ENCODE measurements at regions not wholly inside any gene's neighbourhood (a gene's known extent, or its start where the extent isn't known, plus 50 kb on each side); places are given as distances from the start of the nearest gene placed in this dataset.

DNA sequence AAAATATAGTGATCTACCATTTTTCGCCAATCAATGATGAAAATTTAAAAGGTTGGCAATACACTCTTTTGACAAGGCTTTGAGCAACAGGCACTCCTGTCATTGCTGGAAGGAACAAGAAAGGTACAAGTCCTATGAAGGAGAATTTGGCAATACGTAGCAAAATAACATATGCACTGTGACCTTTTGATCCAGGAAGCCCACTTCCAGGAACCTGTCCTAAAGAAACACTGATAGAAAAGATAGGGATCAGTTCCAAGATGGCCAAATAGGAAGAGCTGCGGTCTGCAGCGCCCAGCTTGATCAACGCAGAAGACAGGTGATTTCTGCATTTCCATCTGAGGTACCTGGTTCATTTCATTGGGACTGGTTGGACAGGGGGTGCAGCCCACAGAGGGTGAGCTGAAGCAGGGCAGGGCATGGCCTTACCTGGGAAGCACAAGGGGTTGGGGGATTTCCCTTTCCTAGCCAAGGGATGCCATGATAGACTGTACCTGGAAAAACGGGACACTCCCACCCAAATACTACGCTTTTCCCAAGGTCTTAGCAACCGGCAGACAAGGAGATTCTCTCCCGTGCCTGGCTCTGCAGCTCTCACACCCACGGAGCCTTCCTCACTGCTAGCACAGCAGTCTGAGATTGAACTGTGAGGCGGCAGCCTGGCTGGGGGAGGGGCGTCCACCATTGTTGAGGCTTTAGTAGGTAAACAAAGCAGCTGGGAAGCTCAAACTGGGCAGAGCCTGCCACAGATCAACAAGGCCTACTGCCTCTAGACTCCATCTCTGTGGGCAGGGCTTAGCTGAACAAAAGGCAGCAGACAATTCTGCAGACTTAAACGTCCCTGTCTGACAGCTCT, 69.7 kb upstream of the GALNT18 start:
- TF ChIP-seq EZH2 (IDR thresholded peaks at IDR 0.05; ENCODE audit: low read length, unreplicated experiment) = no peak
- TF ChIP-seq, protein P1, sequence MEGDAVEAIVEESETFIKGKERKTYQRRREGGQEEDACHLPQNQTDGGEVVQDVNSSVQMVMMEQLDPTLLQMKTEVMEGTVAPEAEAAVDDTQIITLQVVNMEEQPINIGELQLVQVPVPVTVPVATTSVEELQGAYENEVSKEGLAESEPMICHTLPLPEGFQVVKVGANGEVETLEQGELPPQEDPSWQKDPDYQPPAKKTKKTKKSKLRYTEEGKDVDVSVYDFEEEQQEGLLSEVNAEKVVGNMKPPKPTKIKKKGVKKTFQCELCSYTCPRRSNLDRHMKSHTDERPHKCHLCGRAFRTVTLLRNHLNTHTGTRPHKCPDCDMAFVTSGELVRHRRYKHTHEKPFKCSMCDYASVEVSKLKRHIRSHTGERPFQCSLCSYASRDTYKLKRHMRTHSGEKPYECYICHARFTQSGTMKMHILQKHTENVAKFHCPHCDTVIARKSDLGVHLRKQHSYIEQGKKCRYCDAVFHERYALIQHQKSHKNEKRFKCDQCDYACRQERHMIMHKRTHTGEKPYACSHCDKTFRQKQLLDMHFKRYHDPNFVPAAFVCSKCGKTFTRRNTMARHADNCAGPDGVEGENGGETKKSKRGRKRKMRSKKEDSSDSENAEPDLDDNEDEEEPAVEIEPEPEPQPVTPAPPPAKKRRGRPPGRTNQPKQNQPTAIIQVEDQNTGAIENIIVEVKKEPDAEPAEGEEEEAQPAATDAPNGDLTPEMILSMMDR (conservative IDR thresholded peaks at IDR 0.05; ENCODE audit: low read depth, low read length) = no peak
